HG03521 (cell line): ENCODE measurements at regions not wholly inside any gene's neighbourhood (a gene's known extent, or its start where the extent isn't known, plus 50 kb on each side); places are given as distances from the start of the nearest gene placed in this dataset.

ENCODE experiments used
- ATAC-seq: cut with Tn5 transposase; IDR thresholded peaks from one replicate; pipeline ENCODE4 v1.9.1; 2021; ENCODE audit warnings: mild to moderate bottlenecking, moderate library complexity; ENCODE audit not compliant: unreplicated experiment

DNA sequence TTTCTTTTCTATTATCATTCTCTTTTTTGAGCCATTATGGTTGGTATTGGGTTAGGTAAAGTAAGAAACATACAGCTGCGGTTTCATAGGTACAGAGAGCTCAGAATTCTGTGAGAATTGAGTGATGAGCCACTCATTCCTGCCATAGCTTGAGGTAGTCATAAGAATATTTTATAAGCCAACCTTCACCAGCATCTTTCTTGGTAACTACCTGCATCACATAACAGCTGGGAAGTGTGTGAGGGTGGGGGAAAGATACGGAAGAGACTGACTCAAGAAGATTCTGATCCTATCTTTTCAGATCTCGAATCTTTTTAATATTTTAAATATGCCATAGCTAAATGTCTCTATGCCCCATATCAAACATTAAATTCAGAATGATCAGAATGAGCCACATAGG is 313.8 kb upstream of the DDX18 start:
- ATAC-seq, result no peak

DNA sequence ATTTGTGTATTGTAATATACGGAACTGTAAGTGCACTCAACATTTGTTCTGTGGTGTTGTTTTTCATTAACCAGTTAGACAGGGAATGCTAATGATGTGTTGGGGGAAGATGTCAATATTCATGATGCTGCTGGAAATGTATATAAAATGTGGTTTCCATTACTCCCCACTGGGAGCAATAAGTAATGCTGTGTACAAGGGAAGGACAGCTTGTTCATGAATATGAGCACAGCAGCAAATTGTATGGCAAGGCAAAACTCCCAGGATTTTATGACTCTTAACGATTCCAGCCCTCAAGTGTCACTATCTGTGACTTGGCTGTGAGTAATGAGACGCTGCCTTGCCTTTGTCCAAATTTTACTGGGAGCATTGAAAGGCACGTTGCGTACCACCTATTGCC is 312.4 kb upstream of the DDX18 start:
- no peak for ATAC-seq

- no peak for ATAC-seq
Observed at GRCh38 chr2:117512307-117512706, 302.2 kb upstream of the DDX18 start.

- ATAC-seq, result no peak
Observed at GRCh38 chr2:117514371-117514770, 300.1 kb upstream of the DDX18 start.

DNA sequence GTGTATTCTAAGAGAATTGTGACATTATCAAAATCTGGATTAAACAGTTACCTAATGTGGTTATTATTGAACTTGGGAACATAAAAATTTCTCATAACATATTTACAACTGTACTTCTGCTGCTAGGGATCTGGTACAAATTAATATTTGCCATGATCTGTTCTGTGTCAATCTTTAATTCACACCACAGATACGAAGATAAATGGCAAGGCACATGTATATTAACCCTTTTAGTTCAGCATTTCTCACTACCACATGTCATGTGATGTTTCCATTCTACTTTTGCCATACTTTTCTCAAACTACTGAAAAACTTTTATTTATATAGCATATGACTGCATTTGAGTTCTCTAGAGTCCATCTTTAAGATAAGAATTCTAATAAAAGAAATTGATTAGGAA is 295.3 kb upstream of the DDX18 start:
- ATAC-seq, result no peak

DNA sequence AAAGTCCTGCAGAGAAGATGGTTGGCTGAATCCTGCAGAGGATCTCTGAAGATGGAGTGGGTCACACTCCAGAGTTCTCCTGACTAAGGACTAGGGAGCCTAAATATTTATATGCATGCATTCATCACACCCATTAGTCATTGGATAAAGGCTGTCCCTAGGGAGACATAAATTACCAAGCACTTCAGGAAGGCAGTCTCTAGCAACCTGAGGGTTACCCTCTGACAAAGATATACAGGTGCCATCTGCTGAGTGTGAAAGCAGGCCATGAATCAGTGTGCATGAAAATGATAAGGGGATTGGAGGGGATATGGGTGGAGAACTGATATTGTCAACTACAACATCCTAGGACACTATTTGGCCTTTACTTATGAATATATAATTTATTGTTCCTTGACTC is 294.8 kb upstream of the DDX18 start:
- no peak for ATAC-seq

- ATAC-seq, result no peak
Observed at GRCh38 chr2:117523267-117523666, 291.2 kb upstream of the DDX18 start.

DNA sequence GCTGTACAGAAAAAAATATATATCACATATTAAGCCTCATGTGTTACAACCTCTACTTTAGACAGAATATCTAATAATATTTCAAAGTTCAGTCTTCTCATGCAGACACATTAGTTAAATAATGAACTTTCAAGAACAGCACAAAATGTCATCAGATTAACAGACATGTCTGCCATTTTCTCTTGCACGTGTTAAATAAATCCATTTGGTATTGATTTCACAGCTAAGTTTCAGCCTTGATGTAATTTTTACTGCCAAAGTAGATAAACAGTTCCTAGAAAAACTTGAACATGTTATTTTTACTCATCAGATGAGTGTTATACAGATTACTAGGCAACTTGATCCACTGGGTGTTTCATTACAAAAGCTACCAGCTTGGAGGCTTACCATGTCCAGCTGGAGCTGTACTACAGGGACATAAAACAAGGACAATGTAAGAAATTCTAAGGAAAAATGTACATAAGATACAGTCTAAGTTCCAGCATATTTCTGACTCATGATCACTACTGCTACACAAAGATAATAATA is 290.7 kb upstream of the DDX18 start:
- ATAC-seq, result no peak

DNA sequence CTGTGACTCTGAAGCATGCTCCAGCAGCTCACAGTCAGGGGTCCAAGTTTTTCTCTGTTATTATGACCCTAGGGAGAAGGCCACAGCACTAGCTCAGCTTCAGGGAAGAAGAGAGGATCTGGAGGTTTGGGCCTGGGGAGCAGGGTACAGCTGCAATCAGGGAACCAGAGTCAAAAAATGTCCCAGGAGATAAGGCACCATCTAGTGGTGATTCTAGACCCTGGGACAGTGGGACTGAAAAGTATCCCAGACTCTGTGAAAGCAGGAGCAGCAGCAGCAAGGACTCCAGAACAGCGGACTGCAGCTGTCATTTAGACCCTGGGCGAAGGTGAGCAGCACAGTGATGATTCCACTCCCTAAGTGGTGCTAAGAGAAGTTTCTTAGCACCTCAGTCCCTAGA is 278.4 kb upstream of the DDX18 start:
- no peak for ATAC-seq

DNA sequence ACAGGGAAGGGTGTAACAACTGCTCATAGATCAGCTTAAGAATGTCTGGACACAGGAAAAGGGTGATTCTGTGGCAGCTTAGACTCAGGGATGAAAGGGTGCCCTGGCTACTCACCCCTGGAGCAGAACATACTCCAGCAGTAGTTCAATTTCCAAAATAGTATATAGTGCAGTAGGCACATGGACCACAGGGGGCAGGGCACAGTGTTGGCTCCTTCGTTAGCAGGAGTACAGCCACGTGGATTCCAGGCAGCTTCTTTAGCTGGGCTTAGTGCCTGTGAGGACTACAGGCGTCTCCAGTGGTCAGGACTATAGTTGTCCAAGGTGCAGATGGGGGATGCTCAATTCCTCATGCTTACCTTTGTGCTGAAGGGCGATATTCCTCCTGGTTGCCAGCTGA is 277.5 kb upstream of the DDX18 start:
- ATAC-seq, result no peak

- ATAC-seq, result no peak
Observed at GRCh38 chr2:117551858-117552257, 262.6 kb upstream of the DDX18 start.

- no peak for ATAC-seq
Observed at GRCh38 chr2:117553448-117553847, 261.0 kb upstream of the DDX18 start.

- ATAC-seq, result no peak
Observed at GRCh38 chr2:117555965-117556364, 258.5 kb upstream of the DDX18 start.

GRCh38 chr2:117557626-117558025 is 256.9 kb upstream of the DDX18 start:
- ATAC-seq, result no peak

GRCh38 chr2:117562654-117563053 is 251.8 kb upstream of the DDX18 start:
- no peak for ATAC-seq

- no peak for ATAC-seq
Observed at GRCh38 chr2:117571590-117572349, 242.7 kb upstream of the DDX18 start.

- ATAC-seq, result no peak
Observed at GRCh38 chr2:117587310-117587709, 227.2 kb upstream of the DDX18 start.

- no peak for ATAC-seq
Observed at GRCh38 chr2:117603060-117603459, 211.4 kb upstream of the DDX18 start.

- ATAC-seq, result no peak
Observed at GRCh38 chr2:117603567-117603966, 210.9 kb upstream of the DDX18 start.

DNA sequence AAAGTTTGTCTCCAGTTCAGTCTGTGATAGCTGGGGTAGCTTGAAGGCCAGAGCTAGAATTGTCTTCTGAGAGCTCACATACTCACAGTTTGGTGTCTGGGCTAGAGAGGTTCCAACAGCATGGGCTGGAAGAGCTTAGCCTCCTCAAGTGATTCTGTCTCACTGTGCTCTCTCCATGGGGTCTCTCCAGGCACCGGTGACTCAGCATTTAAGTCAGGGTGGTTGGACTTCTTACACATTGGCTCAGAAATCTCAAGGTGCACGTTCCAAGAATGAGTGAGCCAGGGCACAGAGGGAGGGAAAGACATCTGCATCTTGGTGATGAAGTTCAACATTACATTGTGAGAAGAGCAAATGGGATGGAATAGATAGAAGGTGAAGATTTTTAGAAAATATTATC is 207.3 kb upstream of the DDX18 start:
- ATAC-seq, result no peak

DNA sequence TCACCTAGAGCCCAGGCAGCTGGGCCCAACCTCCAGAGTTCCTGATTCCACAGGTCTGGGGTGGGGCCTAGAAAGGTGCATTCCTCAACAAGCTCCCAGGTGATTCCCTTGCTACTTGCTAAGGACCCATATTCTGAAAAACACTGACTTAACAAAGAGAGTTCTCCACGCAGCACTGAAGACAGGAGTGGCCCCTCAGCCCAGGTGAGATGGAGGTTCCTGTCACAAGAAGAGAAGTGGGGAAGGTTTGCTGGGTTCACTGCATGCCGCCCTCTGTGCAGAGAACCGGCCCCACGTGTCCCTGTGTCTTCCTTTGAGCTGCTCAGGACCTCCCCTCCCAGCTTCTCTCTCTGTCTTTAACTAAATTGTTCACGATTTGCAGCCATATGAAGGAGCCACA is 201.4 kb upstream of the DDX18 start:
- ATAC-seq, result no peak

DNA sequence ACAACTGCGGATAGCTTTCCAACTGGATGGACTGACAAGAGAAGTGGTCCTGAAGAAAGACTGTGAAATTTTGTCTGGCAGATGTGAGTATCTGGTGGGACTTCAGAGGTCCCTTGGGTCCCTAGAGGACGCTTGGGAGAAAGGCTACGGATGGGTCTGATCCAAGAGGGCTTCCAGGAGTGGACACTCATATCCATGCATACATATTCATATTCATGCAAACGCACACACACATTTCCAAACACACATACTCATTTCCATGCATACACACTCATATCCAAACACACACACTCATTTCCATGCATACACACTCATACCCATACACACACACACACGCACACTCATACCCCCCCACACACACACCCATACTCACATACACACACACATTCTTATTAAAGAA is 200.2 kb upstream of the DDX18 start:
- no peak for ATAC-seq
